GM21576 (cell line): ENCODE measurements at regions not wholly inside any gene's neighbourhood (a gene's known extent, or its start where the extent isn't known, plus 50 kb on each side); places are given as distances from the start of the nearest gene placed in this dataset.

ENCODE experiments used
- ATAC-seq: cut with Tn5 transposase; IDR thresholded peaks from one replicate; pipeline ENCODE4 v1.9.1; 2021; ENCODE audit warnings: mild to moderate bottlenecking, moderate library complexity; ENCODE audit not compliant: unreplicated experiment

- no peak for ATAC-seq
Observed at GRCh38 chr6:23672737-23673136, 453.3 kb upstream of the NRSN1 start.

GRCh38 chr6:23678626-23679025 is 447.4 kb upstream of the NRSN1 start:
- ATAC-seq: no peak

GRCh38 chr6:23681743-23682142 is 444.3 kb upstream of the NRSN1 start:
- no peak for ATAC-seq

GRCh38 chr6:23688650-23689049 is 437.4 kb upstream of the NRSN1 start:
- no peak for ATAC-seq

- no peak for ATAC-seq
Observed at GRCh38 chr6:23690453-23691049, 435.5 kb upstream of the NRSN1 start.

- ATAC-seq: no peak
Observed at GRCh38 chr6:23692184-23692583, 433.8 kb upstream of the NRSN1 start.

- ATAC-seq: no peak
Observed at GRCh38 chr6:23696992-23697391, 429.0 kb upstream of the NRSN1 start.

- no peak for ATAC-seq
Observed at GRCh38 chr6:23704479-23705052, 421.4 kb upstream of the NRSN1 start.

- no peak for ATAC-seq
Observed at GRCh38 chr6:23705697-23706096, 420.3 kb upstream of the NRSN1 start.

GRCh38 chr6:23712756-23713155 is 413.3 kb upstream of the NRSN1 start:
- ATAC-seq: no peak

- ATAC-seq: no peak
Observed at GRCh38 chr6:23713211-23713610, 412.8 kb upstream of the NRSN1 start.

- no peak for ATAC-seq
Observed at GRCh38 chr6:23728707-23729106, 397.3 kb upstream of the NRSN1 start.

- no peak for ATAC-seq
Observed at GRCh38 chr6:23731609-23732008, 394.4 kb upstream of the NRSN1 start.

- ATAC-seq: no peak
Observed at GRCh38 chr6:23732521-23732920, 393.5 kb upstream of the NRSN1 start.

GRCh38 chr6:23735151-23735550 is 390.9 kb upstream of the NRSN1 start:
- ATAC-seq: no peak

- ATAC-seq: no peak
Observed at GRCh38 chr6:23736577-23736976, 389.4 kb upstream of the NRSN1 start.

GRCh38 chr6:23747239-23747638 is 378.8 kb upstream of the NRSN1 start:
- no peak for ATAC-seq

- no peak for ATAC-seq
Observed at GRCh38 chr6:23752414-23752813, 373.6 kb upstream of the NRSN1 start.

GRCh38 chr6:23754197-23754596 is 371.8 kb upstream of the NRSN1 start:
- ATAC-seq: no peak

GRCh38 chr6:23775127-23775526 is 350.9 kb upstream of the NRSN1 start:
- ATAC-seq: no peak

GRCh38 chr6:23783901-23784300 is 342.1 kb upstream of the NRSN1 start:
- ATAC-seq: no peak

- ATAC-seq: no peak
Observed at GRCh38 chr6:23784301-23784919, 341.6 kb upstream of the NRSN1 start.

GRCh38 chr6:23790756-23791155 is 335.3 kb upstream of the NRSN1 start:
- ATAC-seq: no peak
